ENCODE measurements at regions not wholly inside any gene's neighbourhood (a gene's known extent, or its start where the extent isn't known, plus 50 kb on each side); places are given as distances from the start of the nearest gene placed in this dataset.

GRCh38 chr1:101165532-101165931 is 71.3 kb upstream of the S1PR1 start:
- DNase-seq (ENCODE audit: low read depth), result no peak
- no peak overlapping the region for H3K4me3 ChIP-seq (ENCODE audit: low read length)
- TF ChIP-seq, protein P1, sequence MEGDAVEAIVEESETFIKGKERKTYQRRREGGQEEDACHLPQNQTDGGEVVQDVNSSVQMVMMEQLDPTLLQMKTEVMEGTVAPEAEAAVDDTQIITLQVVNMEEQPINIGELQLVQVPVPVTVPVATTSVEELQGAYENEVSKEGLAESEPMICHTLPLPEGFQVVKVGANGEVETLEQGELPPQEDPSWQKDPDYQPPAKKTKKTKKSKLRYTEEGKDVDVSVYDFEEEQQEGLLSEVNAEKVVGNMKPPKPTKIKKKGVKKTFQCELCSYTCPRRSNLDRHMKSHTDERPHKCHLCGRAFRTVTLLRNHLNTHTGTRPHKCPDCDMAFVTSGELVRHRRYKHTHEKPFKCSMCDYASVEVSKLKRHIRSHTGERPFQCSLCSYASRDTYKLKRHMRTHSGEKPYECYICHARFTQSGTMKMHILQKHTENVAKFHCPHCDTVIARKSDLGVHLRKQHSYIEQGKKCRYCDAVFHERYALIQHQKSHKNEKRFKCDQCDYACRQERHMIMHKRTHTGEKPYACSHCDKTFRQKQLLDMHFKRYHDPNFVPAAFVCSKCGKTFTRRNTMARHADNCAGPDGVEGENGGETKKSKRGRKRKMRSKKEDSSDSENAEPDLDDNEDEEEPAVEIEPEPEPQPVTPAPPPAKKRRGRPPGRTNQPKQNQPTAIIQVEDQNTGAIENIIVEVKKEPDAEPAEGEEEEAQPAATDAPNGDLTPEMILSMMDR (conservative IDR thresholded peaks at IDR 0.05; ENCODE audit: low read length), result no peak

DNA sequence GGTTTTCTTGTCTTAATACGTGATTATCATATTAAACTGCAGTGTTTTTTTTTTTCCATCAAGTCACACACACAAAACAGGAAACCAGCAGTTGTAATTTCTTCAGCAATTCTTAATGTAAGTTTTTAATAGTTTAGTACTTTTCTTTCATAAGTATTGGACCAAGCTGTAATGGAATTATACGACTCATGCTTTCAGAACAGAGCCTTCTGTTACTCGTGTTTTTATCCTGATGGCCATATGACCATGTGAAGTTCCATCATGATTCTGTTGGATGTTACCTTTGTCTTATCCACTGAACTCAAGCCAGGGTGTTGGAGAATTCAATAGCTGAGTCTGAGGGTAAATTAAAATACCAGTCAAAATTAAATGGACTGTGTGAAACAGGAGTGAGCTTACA is 72.0 kb upstream of the S1PR1 start:
- DNase-seq (ENCODE audit: low read depth), result no peak
- H3K4me3 ChIP-seq (ENCODE audit: low read length), result no peak overlapping the region
- TF ChIP-seq, protein P1 (conservative IDR thresholded peaks at IDR 0.05; ENCODE audit: low read length), result no peak

DNA sequence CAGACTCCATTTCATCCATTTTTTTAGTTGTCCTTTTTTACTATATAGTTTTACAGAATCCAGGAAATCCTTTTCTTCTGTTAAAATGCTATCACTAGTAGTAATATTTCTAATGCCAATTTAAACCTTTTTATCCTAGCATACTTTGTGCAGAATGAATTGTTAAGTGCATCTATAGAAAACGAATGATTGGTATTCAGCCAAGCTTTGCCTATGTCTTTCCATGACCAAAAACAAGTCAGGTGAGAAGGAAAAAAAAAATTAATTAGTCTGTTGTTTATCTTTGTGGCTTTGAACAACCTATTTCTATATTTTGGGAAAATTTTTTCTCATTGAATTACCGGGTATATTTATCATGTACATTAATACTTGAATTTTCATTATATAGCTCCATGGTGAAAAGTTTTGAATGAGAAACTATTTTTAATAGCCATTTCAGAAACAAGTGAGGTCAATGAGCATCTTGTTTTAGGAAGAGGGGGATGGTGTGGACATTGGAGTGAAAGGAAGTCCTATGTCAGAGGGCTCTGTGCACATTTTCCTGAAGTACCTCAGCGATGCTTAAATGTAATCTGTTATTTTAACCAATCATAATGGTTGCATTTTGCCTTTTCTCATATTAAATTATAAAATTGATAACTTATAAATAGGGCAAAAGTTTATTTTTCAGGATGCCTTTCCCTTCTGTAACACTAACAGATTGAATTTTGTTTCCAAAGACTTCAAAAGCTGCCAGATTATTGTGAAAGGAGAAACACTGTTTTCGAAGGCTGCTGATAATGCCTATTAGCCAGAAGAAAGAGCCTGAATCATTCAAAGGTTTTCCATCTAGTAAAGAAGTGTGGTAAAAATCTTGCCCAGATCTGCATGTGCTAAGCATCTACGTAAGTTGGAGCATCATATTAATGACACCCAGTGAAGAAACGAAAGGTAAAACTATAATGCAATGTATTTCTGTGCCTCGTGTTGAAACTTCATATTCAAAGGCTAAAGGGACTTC is 73.8 kb upstream of the S1PR1 start:
- DNase-seq (ENCODE audit: low read depth), result no peak
- TF ChIP-seq, protein P1 (conservative IDR thresholded peaks at IDR 0.05; ENCODE audit: low read length), result no peak
- H3K4me3 ChIP-seq (ENCODE audit: low read length), result no peak overlapping the region

GRCh38 chr1:101162300-101162699 is 74.5 kb upstream of the S1PR1 start:
- TF ChIP-seq, protein P1 (conservative IDR thresholded peaks at IDR 0.05; ENCODE audit: low read length), result no peak

GRCh38 chr1:101161619-101162018 is 75.2 kb upstream of the S1PR1 start:
- TF ChIP-seq, protein P1 (conservative IDR thresholded peaks at IDR 0.05; ENCODE audit: low read length), result no peak
- no peak overlapping the region for H3K4me3 ChIP-seq (ENCODE audit: low read length)
- no peak for DNase-seq (ENCODE audit: low read depth)

More at GRCh38 chr1:101162300-101162699, 74.5 kb upstream of the S1PR1 start:
- H3K4me3 ChIP-seq (ENCODE audit: low read length), result no peak overlapping the region
- DNase-seq (ENCODE audit: low read depth), result no peak

- H3K4me3 ChIP-seq (ENCODE audit: low read length), result no peak overlapping the region
- no peak for DNase-seq (ENCODE audit: low read depth)
- TF ChIP-seq, protein P1 (conservative IDR thresholded peaks at IDR 0.05; ENCODE audit: low read length), result no peak
Measured at GRCh38 chr1:101158424-101158823, 78.4 kb upstream of the S1PR1 start.

GRCh38 chr1:101154547-101154946 is 82.3 kb upstream of the S1PR1 start:
- TF ChIP-seq, protein P1 (conservative IDR thresholded peaks at IDR 0.05; ENCODE audit: low read length), result no peak
- DNase-seq (ENCODE audit: low read depth), result no peak
- H3K4me3 ChIP-seq (ENCODE audit: low read length), result no peak overlapping the region

Data from AG10803 (cell line).